GM18508 (cell line): ENCODE measurements at regions not wholly inside any gene's neighbourhood (a gene's known extent, or its start where the extent isn't known, plus 50 kb on each side); places are given as distances from the start of the nearest gene placed in this dataset.

Experiments used
- ATAC-seq: cut with Tn5 transposase; IDR thresholded peaks from one replicate; pipeline ENCODE4 v1.9.1; 2021; ENCODE audit warnings: moderate number of reproducible peaks; ENCODE audit not compliant: insufficient read depth, unreplicated experiment

GRCh38 chr5:4802044-4802443 is 338.1 kb upstream of the ADAMTS16 start:
- ATAC-seq: no peak

DNA sequence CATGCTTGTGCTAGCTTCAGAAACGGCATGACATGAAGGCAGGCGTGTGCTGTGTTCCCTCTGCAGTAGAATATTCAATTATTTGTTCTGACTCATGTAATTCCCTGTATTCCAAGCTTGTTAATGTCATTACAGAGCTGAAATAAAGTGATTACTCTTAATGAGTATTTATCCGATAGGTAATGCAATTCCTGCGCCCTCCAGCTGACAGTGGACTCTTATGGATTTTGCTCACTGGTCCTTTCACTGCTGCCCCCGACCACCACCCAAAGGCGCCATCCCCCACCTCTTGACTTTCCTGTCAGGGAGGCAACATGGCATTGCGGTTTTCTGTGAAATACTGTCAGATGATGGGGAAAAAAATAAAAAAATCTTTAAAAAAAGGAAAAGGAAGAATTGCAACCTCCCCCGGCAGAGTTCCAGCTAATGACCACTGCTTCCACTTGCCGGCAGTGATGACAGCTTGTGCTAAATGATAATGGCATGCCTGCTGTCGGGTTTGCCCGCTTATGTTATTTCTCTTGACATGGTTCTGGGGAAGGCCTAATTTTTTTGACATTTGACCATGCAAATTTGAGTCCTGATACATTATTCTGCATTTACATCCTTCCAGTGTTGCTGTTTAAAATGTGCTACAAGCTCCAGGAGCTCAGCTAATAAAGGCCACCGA is 335.3 kb upstream of the ADAMTS16 start:
- ATAC-seq: no peak

GRCh38 chr5:4815002-4815401 is 325.1 kb upstream of the ADAMTS16 start:
- ATAC-seq: no peak

DNA sequence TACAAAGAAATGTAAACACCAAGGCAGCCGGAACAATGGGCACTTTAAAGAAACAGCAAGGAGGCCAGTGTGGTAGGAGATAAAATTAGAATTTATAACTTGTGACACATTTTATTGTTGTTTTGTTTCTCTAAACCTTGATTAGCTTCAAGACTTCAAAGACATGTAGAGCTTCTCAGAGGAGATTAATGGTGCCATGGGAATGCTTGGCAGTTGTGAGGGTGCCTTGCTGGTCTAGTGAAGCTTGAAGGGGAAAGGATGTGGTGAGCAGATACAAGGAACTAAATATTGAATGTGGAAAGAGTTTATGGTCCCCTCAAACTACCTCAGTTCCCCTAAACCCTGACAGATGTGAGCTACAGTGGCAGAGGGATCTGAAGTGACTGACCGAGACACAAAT is 322.4 kb upstream of the ADAMTS16 start:
- no peak for ATAC-seq

DNA sequence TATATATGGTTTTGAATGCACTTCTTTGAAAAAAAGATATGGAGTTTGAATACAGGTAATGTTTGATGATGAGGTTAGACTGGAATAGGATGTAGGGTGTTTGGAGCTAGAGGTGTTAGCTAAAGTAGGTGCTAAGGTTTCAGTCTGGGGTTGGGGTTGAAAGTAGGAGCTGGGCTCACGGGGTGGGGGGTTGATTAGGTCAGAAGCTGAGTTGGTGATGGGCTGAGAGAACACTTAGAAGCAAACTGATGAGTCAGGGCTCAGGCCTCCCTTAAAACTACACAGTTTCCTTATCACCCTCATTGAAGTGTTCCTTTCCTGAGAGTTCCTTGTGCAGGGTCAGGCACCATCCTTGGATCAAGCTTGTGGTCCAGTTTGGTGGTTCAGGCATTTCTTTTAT is 308.8 kb upstream of the ADAMTS16 start:
- no peak for ATAC-seq

- no peak for ATAC-seq
Measured at GRCh38 chr5:4832471-4832870, 307.7 kb upstream of the ADAMTS16 start.

DNA sequence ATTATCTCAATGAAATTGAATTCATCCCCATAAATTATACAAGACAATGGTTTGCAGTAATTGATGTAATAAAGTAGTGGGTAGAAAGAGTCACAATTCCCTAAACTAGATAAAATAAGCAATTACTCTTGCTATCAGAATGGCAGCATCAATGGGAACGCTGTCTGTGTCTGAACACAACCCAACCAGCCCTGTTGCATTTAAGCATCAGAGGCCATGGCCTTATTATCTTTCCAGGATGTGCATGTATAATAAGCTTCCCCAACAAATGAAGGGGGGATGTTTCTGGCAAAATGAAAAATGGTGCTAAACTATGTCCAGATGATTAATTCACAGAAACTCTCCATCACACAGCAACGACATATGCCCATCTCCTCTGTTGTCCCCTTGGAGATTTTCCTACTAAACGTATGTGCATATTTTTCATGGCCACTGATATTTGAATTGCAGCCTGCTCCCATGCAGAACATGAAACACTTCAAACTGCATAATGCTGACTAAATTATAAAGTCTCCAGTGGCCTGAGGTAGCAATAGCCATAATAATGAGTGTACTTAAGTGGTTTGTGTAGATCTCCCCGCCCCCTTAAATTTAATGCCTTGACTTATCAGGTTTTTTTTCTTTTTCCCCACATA is 306.9 kb upstream of the ADAMTS16 start:
- ATAC-seq: no peak

GRCh38 chr5:4837489-4838058 is 302.6 kb upstream of the ADAMTS16 start:
- ATAC-seq: no peak

DNA sequence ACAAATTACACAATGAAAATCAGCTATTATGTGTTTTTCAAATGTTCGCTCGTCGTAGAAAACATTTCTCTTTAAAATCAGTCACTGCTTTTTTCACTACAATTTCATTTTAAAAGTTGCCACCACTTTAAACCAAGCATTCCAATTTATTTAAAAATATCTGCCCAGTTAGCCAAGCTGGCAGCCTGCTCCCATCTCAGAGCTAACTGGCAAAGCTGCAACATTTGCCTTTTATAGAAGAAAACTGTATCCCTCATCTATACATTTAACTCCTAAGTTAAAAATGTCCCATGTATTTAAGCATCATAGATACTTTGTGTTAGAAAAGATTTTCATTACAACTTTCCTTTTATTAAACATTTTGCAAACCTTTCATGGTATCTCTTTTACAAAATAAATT is 294.9 kb upstream of the ADAMTS16 start:
- no peak for ATAC-seq

GRCh38 chr5:4847766-4848165 is 292.4 kb upstream of the ADAMTS16 start:
- no peak for ATAC-seq

- ATAC-seq: no peak
Measured at GRCh38 chr5:4855036-4855435, 285.1 kb upstream of the ADAMTS16 start.

DNA sequence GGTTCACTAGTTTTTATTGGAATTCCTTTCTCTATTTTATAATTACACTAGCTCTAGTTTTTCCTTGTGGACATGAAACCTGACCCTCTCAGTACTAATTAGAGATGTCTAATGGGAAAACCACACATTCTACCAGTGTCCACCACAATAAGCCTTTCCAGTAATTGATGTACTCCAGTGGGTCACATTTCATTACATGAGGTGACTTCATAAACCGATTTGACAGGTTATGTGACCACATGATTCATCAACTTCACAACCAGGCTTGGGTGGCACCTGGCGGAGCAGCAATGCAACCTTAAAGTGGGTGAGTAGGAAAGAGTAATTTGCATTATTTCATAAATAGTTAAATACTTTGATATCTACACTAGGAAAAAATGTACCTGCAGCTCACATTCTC is 284.2 kb upstream of the ADAMTS16 start:
- no peak for ATAC-seq

DNA sequence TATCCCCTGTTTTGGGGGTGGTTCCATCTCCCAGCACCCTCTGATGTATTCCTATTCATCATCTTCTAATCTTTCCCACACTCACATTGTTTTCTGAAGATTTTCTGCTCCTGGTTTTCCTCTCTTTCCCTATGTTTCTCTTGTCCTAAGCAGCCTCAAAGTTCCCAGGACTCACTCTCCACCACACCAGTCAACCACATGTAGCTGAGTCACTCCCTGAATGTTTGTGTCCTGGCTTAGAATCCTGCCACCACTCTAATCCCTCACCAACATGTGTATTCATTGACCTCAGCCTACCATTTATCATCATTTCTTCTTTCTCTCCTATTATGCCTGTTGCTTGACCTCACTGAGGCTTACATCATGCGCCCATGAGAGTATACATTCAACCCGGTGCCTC is 282.4 kb upstream of the ADAMTS16 start:
- no peak for ATAC-seq

GRCh38 chr5:4859500-4860235 is 280.5 kb upstream of the ADAMTS16 start:
- ATAC-seq: no peak

GRCh38 chr5:4860631-4861030 is 279.5 kb upstream of the ADAMTS16 start:
- ATAC-seq: no peak

GRCh38 chr5:4862500-4862899 is 277.6 kb upstream of the ADAMTS16 start:
- ATAC-seq: no peak

DNA sequence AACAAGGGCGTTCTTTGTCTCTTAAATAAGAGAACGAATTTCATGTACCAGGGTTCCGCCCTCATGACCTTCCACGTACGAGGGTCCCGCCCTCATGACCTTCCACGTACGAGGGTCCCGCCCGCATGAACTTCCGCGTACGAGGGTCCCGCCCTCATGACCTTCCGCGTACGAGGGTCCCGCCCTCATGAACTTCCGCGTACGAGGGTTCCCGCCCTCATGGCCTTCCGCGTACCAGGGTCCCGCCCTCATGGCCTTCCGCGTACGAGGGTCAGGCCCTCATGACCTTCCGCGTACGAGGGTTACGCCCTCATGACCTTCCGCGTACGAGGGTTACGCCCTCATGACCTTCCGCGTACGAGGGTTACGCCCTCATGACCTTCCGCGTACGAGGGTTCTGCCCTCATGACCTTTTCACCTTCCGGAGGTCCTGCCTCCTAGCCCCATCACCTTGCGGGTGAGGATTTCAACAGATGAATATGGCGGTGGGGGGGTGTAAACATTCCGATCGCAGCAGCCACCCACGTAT is 273.9 kb upstream of the ADAMTS16 start:
- no peak for ATAC-seq

DNA sequence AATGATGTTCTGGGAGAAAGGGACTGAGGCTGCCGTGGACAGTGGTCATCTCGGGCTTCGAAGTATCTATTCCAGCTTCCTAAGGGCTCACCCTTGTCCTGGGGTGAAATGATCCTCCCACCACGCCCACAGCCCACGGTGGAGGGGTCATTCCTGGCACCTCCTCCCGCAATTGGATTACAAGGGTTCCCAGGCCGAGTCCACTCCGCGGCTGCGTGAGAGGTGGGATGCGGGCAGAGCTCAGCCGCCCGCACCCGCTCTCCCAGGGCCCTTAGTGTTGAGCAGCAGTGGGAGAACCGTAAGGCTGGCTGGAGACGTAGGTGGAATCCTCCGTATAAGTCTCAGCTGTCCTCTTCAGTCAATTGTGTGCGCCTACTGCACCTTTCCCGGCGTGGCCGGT is 273.3 kb upstream of the ADAMTS16 start:
- no peak for ATAC-seq

DNA sequence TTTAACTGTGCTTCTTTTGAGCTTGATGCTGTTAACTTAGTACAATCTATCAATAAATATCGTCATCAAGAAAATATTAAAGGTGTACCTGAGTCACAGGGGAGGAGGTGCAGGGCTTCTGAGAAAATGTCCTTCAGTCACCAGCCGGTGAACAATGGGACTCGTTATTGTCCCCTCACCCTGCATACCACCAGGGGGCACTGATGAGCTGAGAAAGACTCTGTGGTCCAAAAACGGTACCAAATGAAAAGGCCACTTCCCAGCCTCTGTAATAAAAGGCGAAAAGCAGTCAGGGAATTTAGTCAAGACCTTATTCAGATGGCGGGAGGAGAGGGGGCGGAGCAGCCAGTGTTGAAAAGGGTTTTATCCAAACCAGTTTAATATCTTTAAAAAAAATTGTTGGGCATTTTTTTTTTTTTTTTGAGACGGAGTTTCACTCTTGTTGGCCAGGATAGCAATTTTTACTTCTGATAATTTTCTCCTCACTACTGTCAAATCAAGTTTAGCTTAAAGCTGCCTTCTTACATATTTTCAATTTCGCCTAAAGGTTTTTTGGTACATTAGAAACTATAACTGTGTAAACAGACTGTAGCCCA is 271.9 kb upstream of the ADAMTS16 start:
- ATAC-seq: no peak

DNA sequence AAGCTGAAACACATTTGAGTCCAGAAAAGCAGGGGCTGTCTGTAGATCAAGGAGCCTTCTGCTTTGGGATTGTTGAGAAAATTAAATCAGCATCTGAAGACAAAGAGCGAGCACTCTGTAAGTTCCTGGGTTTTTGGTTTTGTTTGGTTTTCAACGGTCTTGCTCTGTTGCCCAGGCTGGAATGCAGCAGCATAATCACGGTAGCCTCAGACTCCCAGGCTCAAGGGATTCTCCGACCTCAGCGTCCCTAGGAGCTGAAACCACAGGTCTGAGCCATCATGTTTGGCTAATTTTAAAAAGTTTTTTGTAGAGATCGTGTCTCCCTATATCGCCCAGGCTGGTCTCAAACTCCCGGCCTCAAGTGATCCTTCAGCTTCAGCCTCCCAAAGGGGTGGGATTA is 266.5 kb upstream of the ADAMTS16 start:
- no peak for ATAC-seq

DNA sequence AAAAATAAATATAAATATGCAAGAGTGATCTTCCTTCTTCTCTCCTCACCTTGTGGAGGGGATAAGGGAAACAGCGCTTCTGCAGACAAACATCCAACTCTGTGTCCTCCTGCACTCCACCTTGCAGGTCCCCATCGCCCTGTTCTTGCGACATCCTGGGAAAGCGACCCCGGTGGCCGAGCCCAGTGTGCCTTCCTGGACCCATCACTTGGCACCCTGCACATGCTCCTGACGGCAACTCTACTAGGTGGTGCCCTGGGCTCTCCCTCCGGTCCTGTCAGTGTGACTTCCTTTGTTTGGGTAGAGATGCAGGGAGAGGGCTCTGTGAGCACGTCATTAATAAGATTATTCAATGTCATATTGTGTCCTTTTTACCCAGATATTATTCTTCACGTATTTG is 266.0 kb upstream of the ADAMTS16 start:
- ATAC-seq: no peak
